Ascending aorta (tissue), 2 donors: ENCODE measurements at regions not wholly inside any gene's neighbourhood (a gene's known extent, or its start where the extent isn't known, plus 50 kb on each side); places are given as distances from the start of the nearest gene placed in this dataset.

Experiments
- DNase-seq, 2 donors: peaks; one replicate each; pipeline ENCODE4 v3.0.0-alpha.2; 2019; ENCODE audit warnings: low spot score in 2 of 2
- H3K27ac ChIP-seq, 2 donors: fragments of 200-600 bp; sonication (generic); one replicate each; pipeline ENCODE4 v1.5.1; 2016 to 2017; ENCODE audit warnings: mild to moderate bottlenecking in 1 of 2
- H3K27me3 ChIP-seq: fragments of 200-600 bp; sonication (generic); one replicate; pipeline ENCODE4 v1.5.1; 2017
- H3K36me3 ChIP-seq, 2 donors: fragments of 200-600 bp; sonication (generic); one replicate each; pipeline ENCODE4 v1.5.1; 2016
- H3K4me1 ChIP-seq, 2 donors: fragments of 200-600 bp; sonication (generic); one replicate each; pipeline ENCODE4 v1.5.1; 2016 to 2017; ENCODE audit warnings: mild to moderate bottlenecking in 1 of 2
- H3K4me3 ChIP-seq, 2 donors: fragments of 200-600 bp; sonication (generic); one replicate each; pipeline ENCODE4 v1.5.1; 2016 to 2017; ENCODE audit warnings: mild to moderate bottlenecking in 1 of 2
- H3K9me3 ChIP-seq, 2 donors: fragments of 200-600 bp; sonication (generic); one replicate each; pipeline ENCODE4 v1.5.1; 2016
- intact Hi-C: fragments of 100-400 bp; cut with DNase I; formaldehyde crosslinking; loops from one replicate; pipeline ENCODE4 v1.15.1; 2023
- TF ChIP-seq, protein P1 (sequence below), 3 experiments: fragments of 200-600 bp in 2 of 3; fragments of 450-650 bp in 1 of 3; sonication (generic) in 2 of 3; IDR thresholded peaks; one replicate each; pipeline ENCODE4 v1.5.1; 2016 to 2019; ENCODE audit warnings: antibody characterized with exemption in 3 of 3, mild to moderate bottlenecking in 1 of 3, moderate library complexity in 1 of 3

DNA sequence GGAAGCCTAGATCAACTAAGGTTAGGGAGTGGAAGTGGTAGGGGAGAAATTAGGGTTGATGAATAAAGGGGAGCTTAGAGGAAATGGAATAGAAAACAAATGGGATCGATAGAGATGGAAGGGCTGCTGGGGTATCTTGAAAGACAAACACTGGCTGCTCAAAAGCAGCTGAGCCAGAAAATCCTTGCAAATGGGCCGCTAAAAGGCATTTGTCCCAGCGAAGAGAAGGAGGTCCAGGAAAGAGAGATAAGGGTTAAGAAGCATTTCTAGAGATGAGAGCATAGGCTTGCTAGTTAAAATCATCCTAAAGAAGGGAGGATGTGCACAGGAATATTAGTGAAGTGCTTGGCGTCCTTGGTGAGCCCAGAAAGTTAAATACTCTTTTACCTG, 258.0 kb upstream of the CBLB start:
- Histone ChIP-seq H3K36me3 (no peaks in the 10 kb centered on the region), H3K4me3 (no peak overlapping the region), H3K9me3 (no peaks in the 10 kb centered on the region), H3K27me3 (no peaks in the 10 kb centered on the region), H3K4me1 (peaks cover 0 to 11% of the 10 kb centered on the region in 2 donors), H3K27ac (peak overlapping the region; percentile 28 to 31)
- DNase-seq: no peak
- TF ChIP-seq, protein P1, sequence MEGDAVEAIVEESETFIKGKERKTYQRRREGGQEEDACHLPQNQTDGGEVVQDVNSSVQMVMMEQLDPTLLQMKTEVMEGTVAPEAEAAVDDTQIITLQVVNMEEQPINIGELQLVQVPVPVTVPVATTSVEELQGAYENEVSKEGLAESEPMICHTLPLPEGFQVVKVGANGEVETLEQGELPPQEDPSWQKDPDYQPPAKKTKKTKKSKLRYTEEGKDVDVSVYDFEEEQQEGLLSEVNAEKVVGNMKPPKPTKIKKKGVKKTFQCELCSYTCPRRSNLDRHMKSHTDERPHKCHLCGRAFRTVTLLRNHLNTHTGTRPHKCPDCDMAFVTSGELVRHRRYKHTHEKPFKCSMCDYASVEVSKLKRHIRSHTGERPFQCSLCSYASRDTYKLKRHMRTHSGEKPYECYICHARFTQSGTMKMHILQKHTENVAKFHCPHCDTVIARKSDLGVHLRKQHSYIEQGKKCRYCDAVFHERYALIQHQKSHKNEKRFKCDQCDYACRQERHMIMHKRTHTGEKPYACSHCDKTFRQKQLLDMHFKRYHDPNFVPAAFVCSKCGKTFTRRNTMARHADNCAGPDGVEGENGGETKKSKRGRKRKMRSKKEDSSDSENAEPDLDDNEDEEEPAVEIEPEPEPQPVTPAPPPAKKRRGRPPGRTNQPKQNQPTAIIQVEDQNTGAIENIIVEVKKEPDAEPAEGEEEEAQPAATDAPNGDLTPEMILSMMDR (IDR thresholded peaks at IDR 0.05): no peak
- intact Hi-C loops: no loop called here

DNA sequence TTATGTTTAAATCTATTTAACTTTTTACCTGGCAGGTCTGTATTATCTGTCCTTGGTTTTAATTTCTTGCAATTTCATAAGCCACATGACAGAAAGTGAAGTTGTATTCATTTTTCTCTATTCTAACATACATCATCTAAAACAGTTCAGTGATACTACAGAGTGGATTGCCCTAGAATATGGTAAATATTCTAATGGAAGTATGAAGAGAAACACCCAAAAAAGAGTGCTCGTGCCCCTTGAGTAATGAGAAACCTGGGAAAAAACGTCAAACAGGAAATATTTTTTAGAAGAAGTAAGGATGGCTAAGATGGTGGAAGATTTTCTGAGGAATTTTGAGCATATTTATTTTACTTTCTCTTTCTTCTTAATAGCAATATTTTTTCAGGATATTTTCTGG, 261.1 kb upstream of the CBLB start:
- H3K9me3 ChIP-seq: no peaks in the 10 kb centered on the region
- no peak for DNase-seq
- H3K4me1 ChIP-seq: peaks cover 0 to 11% of the 10 kb centered on the region in 2 donors
- TF ChIP-seq, protein P1 (IDR thresholded peaks at IDR 0.05): no peak
- no peaks in the 10 kb centered on the region for H3K36me3 ChIP-seq
- H3K4me3 ChIP-seq: no peak overlapping the region
- H3K27ac ChIP-seq: no peak overlapping the region
- intact Hi-C loops: loop anchor here (5.0 kb wide), 1 partner anchor 263 kb away; the partner anchor contains the start of gene CBLB
- H3K27me3 ChIP-seq: no peaks in the 10 kb centered on the region

DNA sequence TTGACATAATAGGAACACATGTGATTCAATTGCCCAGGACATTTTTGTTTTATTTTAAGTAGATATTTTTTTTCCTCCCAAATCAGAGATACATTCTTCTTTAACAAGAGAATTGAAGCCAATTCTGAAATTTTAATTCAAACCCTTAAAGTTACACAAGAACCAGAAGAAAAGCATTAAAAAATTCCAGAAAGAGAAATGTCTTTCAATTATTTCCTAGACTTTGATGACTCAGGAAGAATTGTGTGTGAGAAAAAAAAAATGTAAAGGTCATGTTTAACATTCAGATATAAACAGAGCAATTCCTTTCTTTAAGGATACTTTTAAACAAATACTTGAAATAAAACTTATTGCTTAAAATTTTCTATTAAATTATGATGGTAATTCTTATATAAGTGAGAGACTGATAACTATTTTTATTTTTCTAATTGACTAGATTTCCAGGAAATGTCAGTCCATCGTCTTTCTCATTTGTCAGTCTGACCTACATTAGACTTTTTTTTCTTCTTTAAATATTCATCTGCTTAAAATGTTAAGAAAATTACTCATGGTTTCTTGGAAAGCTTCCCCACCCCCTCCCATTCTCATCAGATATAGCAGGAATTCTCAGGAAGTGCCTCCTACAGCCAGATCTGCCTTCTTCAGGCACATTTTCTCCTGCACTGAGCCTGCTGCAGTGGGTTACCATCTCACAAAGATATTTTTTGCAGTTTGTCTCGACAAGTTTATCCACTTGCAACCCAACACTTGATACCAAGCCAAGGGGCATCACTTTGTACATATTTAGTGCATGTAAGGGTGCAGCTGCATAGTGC, 261.8 kb upstream of the CBLB start:
- Histone ChIP-seq H3K9me3 (no peaks in the 10 kb centered on the region), H3K36me3 (no peaks in the 10 kb centered on the region), H3K27ac (no peak overlapping the region), H3K27me3 (no peaks in the 10 kb centered on the region), H3K4me1 (peaks cover 0 to 11% of the 10 kb centered on the region in 2 donors), H3K4me3 (no peak overlapping the region)
- intact Hi-C loops: loop anchor here (5.0 kb wide), 1 partner anchor 263 kb away; the partner anchor contains the start of gene CBLB
- TF ChIP-seq, protein P1 (IDR thresholded peaks at IDR 0.05): no peak
- no peak for DNase-seq

DNA sequence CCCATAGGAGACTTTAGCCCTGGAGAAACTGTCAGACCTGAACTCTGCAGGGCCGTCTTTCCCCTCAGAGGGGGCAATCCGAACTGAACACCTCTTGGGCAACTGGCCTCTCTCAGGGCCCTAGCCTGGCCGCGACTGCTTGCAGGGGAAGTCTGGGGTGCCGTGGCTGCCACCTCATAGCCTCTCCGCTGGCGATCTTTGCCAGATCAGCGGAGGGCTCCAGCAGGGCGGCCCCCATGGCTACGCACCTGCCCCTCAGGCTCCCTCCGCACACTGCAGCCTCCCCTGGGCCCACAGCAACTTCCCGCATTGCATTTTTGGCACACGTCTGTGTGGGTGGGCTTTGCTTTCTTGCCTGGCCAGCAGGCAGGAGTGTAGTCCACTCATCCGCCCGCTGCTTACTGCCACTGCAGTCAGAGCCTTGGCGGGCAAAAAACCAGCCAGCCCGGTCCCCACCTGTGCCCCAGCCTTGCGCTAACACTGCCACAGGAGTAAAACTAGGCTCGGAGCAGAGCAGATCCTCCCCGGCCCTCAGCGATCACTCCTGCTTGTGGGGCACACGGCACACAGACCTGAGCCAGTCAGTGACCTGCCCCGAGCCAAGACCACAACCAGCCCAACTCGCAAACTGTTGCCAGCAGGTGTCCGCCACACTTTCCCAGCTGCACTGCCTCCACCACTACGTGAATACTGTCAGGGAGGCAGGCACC, 266.8 kb upstream of the CBLB start:
- H3K27ac ChIP-seq: no peak overlapping the region

DNA sequence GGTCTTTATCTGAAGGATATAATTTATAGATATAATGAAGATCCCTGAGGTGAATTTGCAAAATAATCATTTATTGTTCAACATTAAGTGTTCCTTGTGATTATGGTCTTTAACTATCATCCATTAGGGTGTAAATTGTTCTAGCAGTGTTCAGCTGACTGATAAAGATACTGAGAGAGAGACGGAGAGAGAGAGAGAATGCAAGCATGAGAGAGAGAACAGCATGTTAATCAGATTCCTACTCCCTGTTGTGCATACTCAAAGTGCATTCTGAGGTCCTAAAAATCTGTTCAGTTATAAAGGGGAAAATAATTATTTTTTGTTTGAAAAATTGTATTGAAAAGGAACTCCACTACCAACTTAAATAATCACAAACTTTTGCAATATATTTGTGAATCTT, 271.0 kb upstream of the CBLB start:
- Histone ChIP-seq H3K27me3 (no peaks in the 10 kb centered on the region), H3K36me3 (no peaks in the 10 kb centered on the region), H3K4me1 (no peaks in the 10 kb centered on the region), H3K27ac (no peak overlapping the region), H3K9me3 (no peaks in the 10 kb centered on the region), H3K4me3 (no peak overlapping the region)
- TF ChIP-seq, protein P1 (IDR thresholded peaks at IDR 0.05): no peak
- intact Hi-C loops: no loop called here
- DNase-seq: no peak

More for the DNA sequence above, 266.8 kb upstream of the CBLB start:
- H3K9me3 ChIP-seq: no peaks in the 10 kb centered on the region
- H3K4me1 ChIP-seq: peaks cover 0 to 7% of the 10 kb centered on the region in 2 donors
- H3K4me3 ChIP-seq: no peak overlapping the region
- no peaks in the 10 kb centered on the region for H3K27me3 ChIP-seq
- no peak for DNase-seq
- intact Hi-C loops: no loop called here
- TF ChIP-seq, protein P1 (IDR thresholded peaks at IDR 0.05): no peak
- H3K36me3 ChIP-seq: no peaks in the 10 kb centered on the region
